GM21529 (cell line): ENCODE measurements at regions not wholly inside any gene's neighbourhood (a gene's known extent, or its start where the extent isn't known, plus 50 kb on each side); places are given as distances from the start of the nearest gene placed in this dataset.

Source experiments
- ATAC-seq: cut with Tn5 transposase; IDR thresholded peaks from one replicate; pipeline ENCODE4 v1.9.1; 2021; ENCODE audit not compliant: unreplicated experiment

GRCh38 chr12:22740656-22741355, 115.8 kb downstream of the ETNK1 start:
- no peak for ATAC-seq

- ATAC-seq, result no peak
Measured at GRCh38 chr12:22743700-22744099, 118.7 kb downstream of the ETNK1 start.

GRCh38 chr12:22744197-22744596, 119.2 kb downstream of the ETNK1 start:
- no peak for ATAC-seq

GRCh38 chr12:22746720-22747119, 121.7 kb downstream of the ETNK1 start:
- ATAC-seq, result no peak

- ATAC-seq, result no peak
Measured at GRCh38 chr12:22755629-22756028, 130.7 kb downstream of the ETNK1 start.

- ATAC-seq, result no peak
Measured at GRCh38 chr12:22759769-22760674, 135.1 kb downstream of the ETNK1 start.

GRCh38 chr12:22765421-22766130, 140.6 kb downstream of the ETNK1 start:
- ATAC-seq, result no peak

- no peak for ATAC-seq
Measured at GRCh38 chr12:22766911-22767420, 142.0 kb downstream of the ETNK1 start.

GRCh38 chr12:22781339-22781738, 156.4 kb downstream of the ETNK1 start:
- ATAC-seq, result no peak

GRCh38 chr12:22787557-22787956, 162.6 kb downstream of the ETNK1 start:
- no peak for ATAC-seq

- ATAC-seq, result no peak
Measured at GRCh38 chr12:22788913-22789312, 163.9 kb downstream of the ETNK1 start.

GRCh38 chr12:22792138-22792537, 167.2 kb downstream of the ETNK1 start:
- no peak for ATAC-seq

- ATAC-seq, result no peak
Measured at GRCh38 chr12:22794017-22794416, 169.0 kb downstream of the ETNK1 start.

GRCh38 chr12:22796941-22797630, 172.1 kb downstream of the ETNK1 start:
- ATAC-seq, result no peak

GRCh38 chr12:22797701-22798100, 172.7 kb downstream of the ETNK1 start:
- ATAC-seq, result no peak

- ATAC-seq, result no peak
Measured at GRCh38 chr12:22798116-22798515, 173.1 kb downstream of the ETNK1 start.

- no peak for ATAC-seq
Measured at GRCh38 chr12:22799503-22799902, 174.5 kb downstream of the ETNK1 start.

GRCh38 chr12:22800332-22800731, 175.4 kb downstream of the ETNK1 start:
- ATAC-seq, result no peak

GRCh38 chr12:22802883-22803630, 178.1 kb downstream of the ETNK1 start:
- ATAC-seq, result no peak

- no peak for ATAC-seq
Measured at GRCh38 chr12:22803725-22804124, 178.8 kb downstream of the ETNK1 start.
